Brain pericyte (primary cell): ENCODE measurements at regions not wholly inside any gene's neighbourhood (a gene's known extent, or its start where the extent isn't known, plus 50 kb on each side); places are given as distances from the start of the nearest gene placed in this dataset.
A peak's percentile ranks its signal among the peaks of the same experiment; 100 is the strongest.

Experiments
- DNase-seq: peaks from one replicate; pipeline ENCODE4 v3.0.0-alpha.2; 2012; ENCODE audit warnings: low read depth, low spot score

GRCh38 chr9:80085668-80086067, 513.9 kb downstream of the TLE4 start:
- DNase-seq, result no peak

GRCh38 chr9:80082213-80082612, 510.4 kb downstream of the TLE4 start:
- DNase-seq, result no peak

GRCh38 chr9:80078826-80079225, 507.1 kb downstream of the TLE4 start:
- DNase-seq, result no peak

GRCh38 chr9:80077059-80077458, 505.3 kb downstream of the TLE4 start:
- no peak for DNase-seq

- DNase-seq, result no peak
Measured at GRCh38 chr9:80076162-80076561, 504.4 kb downstream of the TLE4 start.

GRCh38 chr9:80074439-80074838, 502.7 kb downstream of the TLE4 start:
- no peak for DNase-seq

GRCh38 chr9:80072451-80072850, 500.7 kb downstream of the TLE4 start:
- no peak for DNase-seq

- DNase-seq, result no peak
Measured at GRCh38 chr9:80070071-80070742, 498.4 kb downstream of the TLE4 start.

- no peak for DNase-seq
Measured at GRCh38 chr9:80066931-80067330, 495.2 kb downstream of the TLE4 start.

- no peak for DNase-seq
Measured at GRCh38 chr9:80062567-80062966, 490.8 kb downstream of the TLE4 start.

GRCh38 chr9:80061940-80062339, 490.2 kb downstream of the TLE4 start:
- DNase-seq, result peak; percentile 92

GRCh38 chr9:80061096-80061495, 489.3 kb downstream of the TLE4 start:
- DNase-seq, result no peak

- no peak for DNase-seq
Measured at GRCh38 chr9:80059979-80060378, 488.2 kb downstream of the TLE4 start.

- no peak for DNase-seq
Measured at GRCh38 chr9:80059191-80059590, 487.4 kb downstream of the TLE4 start.

- DNase-seq, result no peak
Measured at GRCh38 chr9:80052830-80053229, 481.1 kb downstream of the TLE4 start.

- no peak for DNase-seq
Measured at GRCh38 chr9:80049096-80049782, 477.5 kb downstream of the TLE4 start.

GRCh38 chr9:80046481-80046880, 474.7 kb downstream of the TLE4 start:
- no peak for DNase-seq

- no peak for DNase-seq
Measured at GRCh38 chr9:80041821-80042220, 470.1 kb downstream of the TLE4 start.

GRCh38 chr9:80040457-80040856, 468.7 kb downstream of the TLE4 start:
- DNase-seq, result no peak

GRCh38 chr9:80030801-80031200, 459.0 kb downstream of the TLE4 start:
- no peak for DNase-seq

GRCh38 chr9:80028501-80028900, 456.7 kb downstream of the TLE4 start:
- peak; percentile 49 for DNase-seq

GRCh38 chr9:80025796-80026520, 454.2 kb downstream of the TLE4 start:
- DNase-seq, result no peak

- no peak for DNase-seq
Measured at GRCh38 chr9:80025131-80025530, 453.4 kb downstream of the TLE4 start.
